HFF-Myc (cell line): ENCODE measurements at regions not wholly inside any gene's neighbourhood (a gene's known extent, or its start where the extent isn't known, plus 50 kb on each side); places are given as distances from the start of the nearest gene placed in this dataset.
A peak's percentile ranks its signal among the peaks of the same experiment; 100 is the strongest.

Experiments
- DNase-seq: peaks from one replicate; pipeline ENCODE4 v3.0.0-alpha.2; 2011; ENCODE audit warnings: low read depth; ENCODE audit errors: extremely low read depth
- H3K4me3 ChIP-seq: replicated peaks from 2 replicates; pipeline ENCODE4 v1.5.1; 2011; ENCODE audit warnings: low read depth, mild to moderate bottlenecking, control low read depth, low read length
- TF ChIP-seq, protein P1 (sequence below): IDR thresholded peaks from 2 replicates; pipeline ENCODE4 v1.5.1; 2012; ENCODE audit warnings: mild to moderate bottlenecking, low read depth, low read length, control low read depth; ENCODE audit errors: missing control alignments

DNA sequence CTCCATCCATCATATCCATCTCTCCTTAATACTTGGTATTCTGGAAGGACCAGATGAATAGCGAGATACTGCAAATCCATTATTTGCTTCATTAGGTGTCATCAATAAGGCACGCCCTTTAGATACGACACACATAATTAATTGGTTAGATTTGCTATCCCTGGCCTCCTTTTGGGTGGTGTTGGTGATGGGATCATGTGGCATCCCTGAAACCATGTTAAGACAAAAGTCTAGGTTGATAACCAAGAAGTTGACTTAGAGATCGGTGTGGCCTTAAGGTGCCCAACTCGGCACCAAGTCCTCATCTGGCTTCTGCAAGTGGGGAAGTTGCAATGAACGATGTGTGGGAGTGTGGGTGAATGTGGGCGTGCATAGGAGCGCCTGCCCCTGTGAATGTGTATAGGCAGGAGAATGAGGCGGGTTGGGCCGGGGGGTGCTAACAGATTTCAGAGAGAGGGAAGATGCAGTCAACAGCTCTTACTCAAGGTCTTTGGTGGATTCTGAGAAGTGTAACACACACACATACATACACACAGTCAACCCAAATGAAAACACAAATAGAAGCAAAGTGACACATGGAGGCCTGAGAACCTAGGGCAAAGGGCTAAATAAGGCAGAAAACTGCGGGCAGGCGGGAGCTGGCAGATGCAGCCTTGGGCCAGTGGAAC lies 415.7 kb upstream of the ESRRG start:
- no peak overlapping the region for H3K4me3 ChIP-seq

DNA sequence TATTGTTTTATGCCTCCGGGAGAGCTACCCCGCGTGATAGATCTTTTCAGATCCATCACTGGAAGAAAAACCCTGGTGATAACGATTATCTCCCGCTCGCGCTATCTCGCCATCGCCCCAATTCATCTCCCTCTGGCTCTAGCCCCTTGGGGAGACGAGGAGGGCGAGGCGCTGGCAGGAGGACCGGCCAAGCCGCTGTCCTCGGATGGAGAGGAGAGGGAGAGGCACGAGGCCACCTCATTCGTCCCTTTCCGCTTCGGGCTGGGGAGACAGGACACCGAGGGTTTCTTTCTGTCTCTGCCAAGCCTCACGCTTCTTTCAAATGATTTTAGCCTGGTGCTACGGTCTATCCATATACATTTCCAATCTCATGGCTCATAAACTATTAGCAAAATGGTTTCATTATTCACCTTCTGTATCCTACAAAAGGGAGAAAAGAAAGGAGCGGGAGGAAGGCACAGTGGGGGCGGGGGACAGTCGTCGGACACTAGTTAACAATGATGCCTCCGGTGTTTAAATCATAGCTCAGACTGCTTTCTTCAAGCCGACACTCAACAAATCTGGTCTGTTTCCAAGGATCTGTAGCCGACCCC lies 415.0 kb upstream of the ESRRG start:
- TF ChIP-seq, protein P1, sequence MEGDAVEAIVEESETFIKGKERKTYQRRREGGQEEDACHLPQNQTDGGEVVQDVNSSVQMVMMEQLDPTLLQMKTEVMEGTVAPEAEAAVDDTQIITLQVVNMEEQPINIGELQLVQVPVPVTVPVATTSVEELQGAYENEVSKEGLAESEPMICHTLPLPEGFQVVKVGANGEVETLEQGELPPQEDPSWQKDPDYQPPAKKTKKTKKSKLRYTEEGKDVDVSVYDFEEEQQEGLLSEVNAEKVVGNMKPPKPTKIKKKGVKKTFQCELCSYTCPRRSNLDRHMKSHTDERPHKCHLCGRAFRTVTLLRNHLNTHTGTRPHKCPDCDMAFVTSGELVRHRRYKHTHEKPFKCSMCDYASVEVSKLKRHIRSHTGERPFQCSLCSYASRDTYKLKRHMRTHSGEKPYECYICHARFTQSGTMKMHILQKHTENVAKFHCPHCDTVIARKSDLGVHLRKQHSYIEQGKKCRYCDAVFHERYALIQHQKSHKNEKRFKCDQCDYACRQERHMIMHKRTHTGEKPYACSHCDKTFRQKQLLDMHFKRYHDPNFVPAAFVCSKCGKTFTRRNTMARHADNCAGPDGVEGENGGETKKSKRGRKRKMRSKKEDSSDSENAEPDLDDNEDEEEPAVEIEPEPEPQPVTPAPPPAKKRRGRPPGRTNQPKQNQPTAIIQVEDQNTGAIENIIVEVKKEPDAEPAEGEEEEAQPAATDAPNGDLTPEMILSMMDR: no peak
- DNase-seq: no peak
- no peak overlapping the region for H3K4me3 ChIP-seq

More for the DNA sequence above, 415.7 kb upstream of the ESRRG start:
- TF ChIP-seq, protein P1: no peak
- DNase-seq: no peak

DNA sequence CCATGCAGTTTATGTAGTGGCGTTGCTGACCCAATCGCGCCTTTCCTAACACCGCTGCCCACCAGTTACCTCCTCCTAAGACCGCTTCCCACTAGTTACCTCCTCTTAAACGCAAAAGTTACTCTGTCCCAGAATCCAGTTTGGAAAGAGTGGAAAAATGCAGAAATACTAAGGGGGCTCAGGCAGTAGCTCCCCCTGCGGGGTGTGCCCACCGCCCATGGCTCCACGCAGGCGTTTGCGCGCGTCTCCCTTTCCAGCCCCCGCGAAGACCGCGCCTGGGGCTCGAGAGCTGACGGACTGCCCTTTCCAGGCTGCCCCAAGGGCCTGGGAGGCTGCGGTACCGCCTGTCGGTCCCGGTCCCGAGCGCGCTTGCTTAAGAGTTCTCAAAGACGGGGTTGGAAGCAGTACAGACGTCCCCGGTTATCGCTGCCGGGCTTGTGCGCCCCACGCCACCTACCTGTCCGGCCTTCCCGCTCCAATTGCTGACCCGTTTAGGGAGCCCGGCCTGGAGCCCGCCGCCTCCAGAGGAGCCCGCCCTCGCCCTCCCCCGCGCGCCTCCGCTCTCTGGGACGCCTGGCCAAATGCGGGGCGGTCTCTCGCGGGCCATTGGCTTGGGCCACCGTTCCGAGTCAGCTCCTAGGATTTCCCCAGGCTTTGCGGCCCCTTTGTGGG lies 414.1 kb upstream of the ESRRG start:
- H3K4me3 ChIP-seq: no peak overlapping the region
- no peak for DNase-seq
- TF ChIP-seq, protein P1: no peak

DNA sequence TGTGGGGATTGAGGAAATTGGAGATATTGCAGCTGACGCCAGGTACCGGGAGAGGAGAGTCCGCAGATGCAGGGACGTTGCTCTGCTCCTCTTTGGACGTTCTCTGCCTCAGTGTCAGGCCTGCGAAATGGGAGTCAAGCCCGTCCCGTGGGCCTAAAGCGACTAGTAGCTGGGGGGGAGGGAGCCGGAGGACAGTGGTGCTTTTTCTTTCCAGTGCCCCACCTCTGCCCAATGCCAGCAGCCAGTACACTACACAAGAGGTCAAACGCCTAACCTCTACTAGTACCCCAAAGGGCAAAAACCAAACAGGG lies 413.6 kb upstream of the ESRRG start:
- no peak overlapping the region for H3K4me3 ChIP-seq
- TF ChIP-seq, protein P1: no peak
- no peak for DNase-seq

DNA sequence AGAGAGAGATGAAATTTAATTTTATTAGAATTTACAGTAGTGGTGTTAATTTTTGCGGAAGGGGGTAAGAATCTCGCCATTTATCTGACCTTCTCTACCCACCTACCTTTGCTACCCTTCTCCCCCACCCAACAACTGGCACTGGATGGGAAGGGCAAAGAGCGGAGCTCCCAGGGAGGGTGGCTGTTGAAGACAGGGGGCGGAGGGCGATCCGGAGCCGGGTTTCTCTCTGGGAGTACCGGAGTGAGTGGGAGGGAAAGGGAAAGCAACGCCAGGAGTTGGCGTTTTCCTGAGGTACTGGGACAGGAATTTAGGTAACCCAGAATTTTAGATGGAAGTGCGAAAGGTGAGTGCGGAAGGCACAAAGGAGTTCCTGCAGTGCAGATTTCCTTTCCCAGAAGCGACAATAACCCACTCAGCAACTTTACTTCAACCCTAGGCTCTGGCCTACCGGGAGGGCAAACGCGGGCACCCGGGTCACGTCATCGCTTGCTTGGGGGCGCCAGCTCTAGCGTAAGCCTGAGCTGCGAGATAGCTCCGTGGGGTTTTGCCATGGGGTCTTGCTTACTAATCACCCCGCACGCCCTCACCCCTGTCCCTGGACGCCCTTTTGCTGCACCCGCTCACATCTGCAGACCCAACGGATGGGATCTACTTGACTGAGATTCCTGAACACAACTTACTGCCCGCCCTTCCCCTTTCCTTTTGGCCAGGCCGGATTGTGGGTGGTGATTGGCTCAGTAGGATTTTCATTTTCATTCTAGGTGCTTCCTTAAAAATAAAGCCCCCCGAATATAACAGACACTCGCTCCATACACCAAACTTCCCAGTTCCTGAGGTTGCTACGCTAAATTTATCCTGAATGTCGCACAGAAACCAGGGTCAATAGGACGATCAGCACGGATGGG lies 413.0 kb upstream of the ESRRG start:
- no peak for DNase-seq
- H3K4me3 ChIP-seq: peak overlapping the region; percentile 28; the same call in 1 of the 2 replicates
- TF ChIP-seq, protein P1: no peak

DNA sequence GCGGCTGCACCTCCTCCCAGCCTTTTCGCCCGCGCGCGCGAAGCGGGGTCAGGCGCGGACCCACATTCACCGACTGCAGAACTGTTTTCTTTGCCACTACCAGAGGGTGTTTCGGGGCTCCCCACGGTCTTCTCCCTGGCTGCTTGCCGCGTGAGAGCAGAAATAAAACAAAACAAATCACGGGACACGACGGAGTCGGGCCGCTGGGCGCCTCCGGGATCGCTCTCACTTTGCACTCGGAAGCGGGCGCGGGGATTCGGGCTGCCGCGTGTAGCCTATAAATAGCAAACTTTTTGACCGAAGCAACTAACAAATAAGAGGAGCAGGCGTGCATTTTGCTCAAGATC lies 412.3 kb upstream of the ESRRG start:
- TF ChIP-seq, protein P1: no peak
- H3K4me3 ChIP-seq: peak overlapping the region; percentile 28
- DNase-seq: no peak
